ENCODE measurements at regions not wholly inside any gene's neighbourhood (a gene's known extent, or its start where the extent isn't known, plus 50 kb on each side); places are given as distances from the start of the nearest gene placed in this dataset.

DNA sequence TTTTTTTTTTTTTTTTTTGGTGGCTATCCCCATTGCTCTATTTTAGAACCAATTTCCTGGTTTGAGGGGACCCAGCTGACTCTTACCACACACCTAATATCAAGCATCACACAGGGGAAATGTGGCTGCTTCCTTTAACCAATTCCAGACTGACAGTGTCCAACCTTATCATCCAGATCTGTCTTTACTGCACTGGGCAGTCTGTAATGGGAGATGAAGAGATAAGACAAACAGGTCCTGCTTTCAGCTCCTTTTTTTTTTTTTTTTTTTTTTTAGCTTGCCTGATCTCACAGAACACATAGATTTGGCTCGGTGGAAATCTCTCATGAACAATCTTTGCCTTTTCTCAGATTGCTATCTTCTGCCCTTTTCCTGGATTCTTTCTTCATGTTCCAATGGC lies 198.8 kb upstream of the TYRP1 start:
- no peak for TF ChIP-seq EZH2 (IDR thresholded peaks at IDR 0.05; ENCODE audit: borderline replicate concordance, low read depth, low read length, poor library complexity, severe bottlenecking)
- TF ChIP-seq, protein P1, sequence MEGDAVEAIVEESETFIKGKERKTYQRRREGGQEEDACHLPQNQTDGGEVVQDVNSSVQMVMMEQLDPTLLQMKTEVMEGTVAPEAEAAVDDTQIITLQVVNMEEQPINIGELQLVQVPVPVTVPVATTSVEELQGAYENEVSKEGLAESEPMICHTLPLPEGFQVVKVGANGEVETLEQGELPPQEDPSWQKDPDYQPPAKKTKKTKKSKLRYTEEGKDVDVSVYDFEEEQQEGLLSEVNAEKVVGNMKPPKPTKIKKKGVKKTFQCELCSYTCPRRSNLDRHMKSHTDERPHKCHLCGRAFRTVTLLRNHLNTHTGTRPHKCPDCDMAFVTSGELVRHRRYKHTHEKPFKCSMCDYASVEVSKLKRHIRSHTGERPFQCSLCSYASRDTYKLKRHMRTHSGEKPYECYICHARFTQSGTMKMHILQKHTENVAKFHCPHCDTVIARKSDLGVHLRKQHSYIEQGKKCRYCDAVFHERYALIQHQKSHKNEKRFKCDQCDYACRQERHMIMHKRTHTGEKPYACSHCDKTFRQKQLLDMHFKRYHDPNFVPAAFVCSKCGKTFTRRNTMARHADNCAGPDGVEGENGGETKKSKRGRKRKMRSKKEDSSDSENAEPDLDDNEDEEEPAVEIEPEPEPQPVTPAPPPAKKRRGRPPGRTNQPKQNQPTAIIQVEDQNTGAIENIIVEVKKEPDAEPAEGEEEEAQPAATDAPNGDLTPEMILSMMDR (conservative IDR thresholded peaks at IDR 0.05; ENCODE audit: low read depth, low read length) = no peak
- H3K4me1 ChIP-seq (ENCODE audit: insufficient read depth, low read length, poor library complexity, severe bottlenecking) = no peaks in the 10 kb centered on the region
- DNase-seq (ENCODE audit: low spot score) = no peak
- BruUV-seq (replicated peaks) = no TSS peak
- no peaks in the 10 kb centered on the region for H3K36me3 ChIP-seq (ENCODE audit: insufficient read depth, low read length, poor library complexity, severe bottlenecking)
- no peaks in the 10 kb centered on the region for H3K9me3 ChIP-seq (ENCODE audit: low read depth, low read length, poor library complexity, severe bottlenecking)
- H3K4me3 ChIP-seq (ENCODE audit: low read depth, low read length, poor library complexity, severe bottlenecking) = no peak overlapping the region
- POLR2A ChIA-PET (ENCODE audit: low non-redundant PET) = no interaction called here
- CTCF ChIA-PET = interaction anchor here (0.6 kb wide), 1 partner anchor 146 kb away, joined by 3 read pairs; no protein-coding TSS in a partner anchor
- intact Hi-C loops (cut with micrococcal nuclease; ENCODE audit: unreplicated experiment) = no loop called here
- no peak overlapping the region for H3K27ac ChIP-seq (ENCODE audit: low read depth, low read length, poor library complexity, severe bottlenecking)
- H3K27me3 ChIP-seq (replicated peaks; ENCODE audit: insufficient read depth, low read depth, low read length, poor library complexity) = no peaks in the 10 kb centered on the region

DNA sequence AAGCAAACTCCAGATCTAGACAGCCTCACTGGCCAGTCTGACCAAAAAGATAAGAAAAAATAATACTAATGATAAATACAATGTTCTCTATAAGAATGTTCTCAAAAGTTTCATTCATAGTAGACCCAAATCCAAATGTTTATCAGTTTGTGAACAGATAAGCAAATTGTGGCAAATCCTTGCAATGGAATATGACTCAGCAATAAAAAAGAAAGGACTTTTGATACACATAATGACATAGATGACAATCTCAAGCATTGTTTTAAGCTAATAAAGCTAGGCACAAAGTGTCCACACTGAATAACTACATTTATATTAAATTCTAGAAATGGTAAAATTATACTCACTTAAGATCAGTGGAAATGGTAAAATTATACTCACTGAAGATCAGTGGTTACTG lies 195.4 kb upstream of the TYRP1 start:
- TF ChIP-seq, protein P1 (conservative IDR thresholded peaks at IDR 0.05; ENCODE audit: low read depth, low read length) = no peak
- TF ChIP-seq EZH2 (IDR thresholded peaks at IDR 0.05; ENCODE audit: borderline replicate concordance, low read depth, low read length, poor library complexity, severe bottlenecking) = no peak

DNA sequence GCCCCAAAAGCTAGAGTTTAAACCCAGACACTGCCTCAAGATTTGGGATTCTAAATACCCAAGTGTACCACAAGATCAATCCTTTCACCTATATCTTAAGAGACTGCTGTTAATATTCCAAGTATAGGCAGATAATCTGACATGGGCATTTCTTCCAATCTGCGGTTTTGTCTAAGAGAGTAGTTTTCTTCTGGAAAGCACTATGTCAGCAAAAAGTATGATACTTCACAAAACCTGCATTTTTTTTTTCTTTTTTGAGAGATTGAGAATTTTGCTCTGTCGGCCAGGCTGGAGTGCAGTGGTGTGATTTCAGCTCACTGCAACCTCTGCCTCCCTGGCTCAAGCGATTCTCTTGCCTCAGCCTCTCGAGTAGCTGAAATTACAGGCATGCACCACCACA lies 190.7 kb upstream of the TYRP1 start:
- H3K27ac ChIP-seq (ENCODE audit: low read depth, low read length, poor library complexity, severe bottlenecking) = no peak overlapping the region
- no peaks in the 10 kb centered on the region for H3K4me1 ChIP-seq (ENCODE audit: insufficient read depth, low read length, poor library complexity, severe bottlenecking)
- ChIA-PET CTCF (no interaction called here), POLR2A (ENCODE audit: low non-redundant PET) (no interaction called here)
- H3K36me3 ChIP-seq (ENCODE audit: insufficient read depth, low read length, poor library complexity, severe bottlenecking) = no peaks in the 10 kb centered on the region
- H3K9me3 ChIP-seq (ENCODE audit: low read depth, low read length, poor library complexity, severe bottlenecking) = no peaks in the 10 kb centered on the region
- no peak for TF ChIP-seq EZH2 (IDR thresholded peaks at IDR 0.05; ENCODE audit: borderline replicate concordance, low read depth, low read length, poor library complexity, severe bottlenecking)
- TF ChIP-seq, protein P1 (conservative IDR thresholded peaks at IDR 0.05; ENCODE audit: low read depth, low read length) = no peak
- H3K27me3 ChIP-seq (replicated peaks; ENCODE audit: insufficient read depth, low read depth, low read length, poor library complexity) = no peaks in the 10 kb centered on the region
- H3K4me3 ChIP-seq (ENCODE audit: low read depth, low read length, poor library complexity, severe bottlenecking) = no peak overlapping the region
- intact Hi-C loops (cut with micrococcal nuclease; ENCODE audit: unreplicated experiment) = no loop called here
- DNase-seq (ENCODE audit: low spot score) = no peak
- no TSS peak for BruUV-seq (replicated peaks)

More for the DNA sequence above, 195.4 kb upstream of the TYRP1 start:
- no peak overlapping the region for H3K27ac ChIP-seq (ENCODE audit: low read depth, low read length, poor library complexity, severe bottlenecking)
- no peaks in the 10 kb centered on the region for H3K9me3 ChIP-seq (ENCODE audit: low read depth, low read length, poor library complexity, severe bottlenecking)
- no peak for DNase-seq (ENCODE audit: low spot score)
- no peaks in the 10 kb centered on the region for H3K27me3 ChIP-seq (replicated peaks; ENCODE audit: insufficient read depth, low read depth, low read length, poor library complexity)
- no TSS peak for BruUV-seq (replicated peaks)
- no peak overlapping the region for H3K4me3 ChIP-seq (ENCODE audit: low read depth, low read length, poor library complexity, severe bottlenecking)
- no peaks in the 10 kb centered on the region for H3K36me3 ChIP-seq (ENCODE audit: insufficient read depth, low read length, poor library complexity, severe bottlenecking)
- intact Hi-C loops (cut with micrococcal nuclease; ENCODE audit: unreplicated experiment) = no loop called here
- ChIA-PET CTCF (no interaction called here), POLR2A (ENCODE audit: low non-redundant PET) (no interaction called here)
- H3K4me1 ChIP-seq (ENCODE audit: insufficient read depth, low read length, poor library complexity, severe bottlenecking) = no peaks in the 10 kb centered on the region
